ENCODE measurements at regions not wholly inside any gene's neighbourhood (a gene's known extent, or its start where the extent isn't known, plus 50 kb on each side); places are given as distances from the start of the nearest gene placed in this dataset.
A peak's percentile ranks its signal among the peaks of the same experiment; 100 is the strongest.

GRCh38 chr11:69585385-69585784 lies 55.6 kb upstream of the CCND1 start:
- Histone ChIP-seq H3K79me1 (ENCODE audit: low read depth in 1 of 2, low read length in 2 of 2) (0 out of 4 replicates have a peak, but pooled peaks cover 0 to 4% of the 10 kb centered on the region in 2 experiments), H3K4me1 (ENCODE audit: control insufficient read depth, insufficient read depth, low read length) (peaks cover 8% of the 10 kb centered on the region; the same call in 1 of the 2 replicates), H3K14ac (replicated peaks; ENCODE audit: low read depth, low read length) (no peak overlapping the region), H3K9me3 (ENCODE audit: control insufficient read depth, insufficient read depth, low read length) (no peaks in the 10 kb centered on the region), H4K20me1 (ENCODE audit: insufficient read depth, low read length) (no peaks in the 10 kb centered on the region), H2AFZ (replicated peaks; ENCODE audit: low read length, poor library complexity) (no peak overlapping the region), H3K4me2 (ENCODE audit: low read depth, low read length) (no peak overlapping the region), H2BK5ac (ENCODE audit: low read depth, low read length, poor library complexity, severe bottlenecking) (no peak overlapping the region), H3K4ac (ENCODE audit: low read depth, low read length) (no peak overlapping the region), H2BK20ac (ENCODE audit: low read depth, low read length) (no peak overlapping the region), H3K56ac (ENCODE audit: extremely low read depth, insufficient read depth, low read length) (no peak overlapping the region), H4K5ac (ENCODE audit: low read depth, low read length) (no peak overlapping the region), H2AK5ac (ENCODE audit: low read depth, low read length) (no peak overlapping the region), H2AK9ac (replicated peaks; ENCODE audit: low read depth, low read length, poor library complexity) (no peak overlapping the region), H3K9me1 (ENCODE audit: insufficient read depth, low read length) (peaks cover 9% of the 10 kb centered on the region), H2BK15ac (ENCODE audit: low read depth, low read length) (peak overlapping the region; percentile 33; the same call in 1 of the 3 replicates), H2BK120ac (ENCODE audit: low read depth, low read length) (no peak overlapping the region), H3K27me3 (ENCODE audit: control insufficient read depth, insufficient read depth, low read length) (0 out of 2 replicates have a peak, but pooled peaks cover 1% of the 10 kb centered on the region), H4K8ac (ENCODE audit: low read depth in 2 of 2, low read length in 2 of 2) (no peak overlapping the region), H3K27ac (ENCODE audit: insufficient read depth, low read length) (no peak overlapping the region), H3K23ac (ENCODE audit: low read depth, low read length) (no peak overlapping the region), H3K18ac (ENCODE audit: low read depth, low read length) (no peak overlapping the region), H3K4me3 (ENCODE audit: insufficient read depth, low read depth, low read length) (no peak overlapping the region), H4K91ac (ENCODE audit: insufficient read depth, low read depth, low read length) (no peak overlapping the region), H3K36me3 (ENCODE audit: control insufficient read depth, insufficient read depth, low read length) (no peaks in the 10 kb centered on the region), H3K9ac (ENCODE audit: low read depth, low read length) (no peak overlapping the region)
- POLR2A ChIA-PET (ENCODE audit: unreplicated experiment) = no interaction called here
- intact Hi-C loops (cut with micrococcal nuclease) (no loop called here), dilution Hi-C loops (cut with HindIII; ENCODE audit: low sequenced_read_pairs, unreplicated experiment) (no loop called here), in situ Hi-C loops (cut with MboI; ENCODE audit: low sequenced_read_pairs) (no loop called here)
- no peak for TF ChIP-seq USF2 (IDR thresholded peaks at IDR 0.05; ENCODE audit: low read depth, low read length)
- TF ChIP-seq NFE2L2 (IDR thresholded peaks at IDR 0.05; ENCODE audit: low read depth, low read length) = no peak
- TF ChIP-seq RCOR1 (IDR thresholded peaks at IDR 0.05; ENCODE audit: insufficient replicate concordance, low read length) = no peak
- TF ChIP-seq RAD21 (IDR thresholded peaks at IDR 0.05; ENCODE audit: low read length) = no peak
- no peak for TF ChIP-seq MAZ (IDR thresholded peaks at IDR 0.05; ENCODE audit: borderline replicate concordance, low read depth, low read length)
- TF ChIP-seq CEBPB (IDR thresholded peaks at IDR 0.05; ENCODE audit: low read depth, low read length) = no peak
- no peak for TF ChIP-seq RFX5 (IDR thresholded peaks at IDR 0.05; ENCODE audit: low read depth, low read length)
- TF ChIP-seq ELK1 (IDR thresholded peaks at IDR 0.05; ENCODE audit: borderline replicate concordance, low read depth, low read length) = no peak
- no peak for TF ChIP-seq CHD1 (IDR thresholded peaks at IDR 0.05; ENCODE audit: low read depth, low read length)
- no peak for TF ChIP-seq SMC3 (IDR thresholded peaks at IDR 0.05; ENCODE audit: low read depth, low read length)
- no peak for TF ChIP-seq POLR2A (IDR thresholded peaks at IDR 0.05; ENCODE audit: low read depth, low read length)
- no peak for TF ChIP-seq MAFK (IDR thresholded peaks at IDR 0.05; ENCODE audit: low read depth, low read length)
- TF ChIP-seq CTCF (conservative IDR thresholded peaks at IDR 0.05; ENCODE audit: low read depth, low read length) = no peak
- WGBS, 2 experiments (ENCODE audit: extremely low coverage in 2 of 2, insufficient read length in 1 of 2) = no CpG with 5 or more reads among the region's 3 CpGs
- CTCF ChIA-PET = no interaction called here
- no peak for ATAC-seq (ENCODE audit: low read depth)
- no peak for DNase-seq
- BruUV-seq (replicated peaks) = no TSS peak

Measured in IMR-90 (cell line).